Stimulated activated CD4-positive, alpha-beta T cell treated with anti-CD3 and anti-CD28 coated beads, Interleukin-4, amount 100 ng/mL, for 48 hours (primary cell): ENCODE measurements at regions not wholly inside any gene's neighbourhood (a gene's known extent, or its start where the extent isn't known, plus 50 kb on each side); places are given as distances from the start of the nearest gene placed in this dataset.

ENCODE experiments used
- DNase-seq, 2 donors: peaks; one replicate each; pipeline ENCODE4 v3.0.0-alpha.2; 2020; ENCODE audit warnings: low read depth in 2 of 2

DNA sequence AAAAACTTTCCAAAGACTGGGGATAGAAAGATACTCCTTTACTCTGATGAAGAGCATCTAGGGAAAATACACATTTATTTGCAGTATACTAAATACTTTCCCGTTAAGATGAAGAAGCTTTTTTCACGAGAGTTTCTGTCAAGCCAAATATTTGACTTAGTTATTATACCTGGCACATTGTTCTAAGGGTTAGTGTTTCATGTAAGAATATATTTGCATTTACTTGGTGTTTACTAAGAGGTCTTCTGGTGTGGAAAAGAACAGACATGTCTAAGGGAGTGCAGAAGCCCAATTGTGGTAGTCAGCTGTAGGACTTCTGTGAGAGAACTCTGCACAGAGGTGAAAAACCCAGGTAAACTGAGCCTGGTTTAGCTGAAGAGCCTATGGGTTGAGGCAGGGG, 457.6 kb upstream of the SOX11 start:
- DNase-seq, result no peak

DNA sequence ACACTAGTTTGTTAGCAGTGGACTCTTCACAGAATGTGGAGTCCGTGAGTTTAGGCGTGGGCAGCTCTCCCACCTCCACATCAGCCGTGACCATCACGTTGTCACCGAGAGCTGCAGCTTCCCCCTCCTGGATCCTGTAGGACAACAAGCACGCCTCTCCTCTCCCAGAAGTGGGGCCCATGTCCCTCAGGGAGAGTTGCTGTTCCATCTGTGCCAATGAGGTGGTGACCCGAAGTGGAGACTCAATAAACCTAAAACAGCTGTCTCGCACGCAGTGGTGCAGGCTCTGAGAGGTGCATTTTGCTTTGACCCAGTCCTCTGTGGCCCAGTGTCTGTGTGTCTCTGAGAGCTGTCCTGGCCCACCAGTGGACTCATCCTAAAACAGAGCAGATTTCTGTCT, 456.5 kb upstream of the SOX11 start:
- no peak for DNase-seq

DNA sequence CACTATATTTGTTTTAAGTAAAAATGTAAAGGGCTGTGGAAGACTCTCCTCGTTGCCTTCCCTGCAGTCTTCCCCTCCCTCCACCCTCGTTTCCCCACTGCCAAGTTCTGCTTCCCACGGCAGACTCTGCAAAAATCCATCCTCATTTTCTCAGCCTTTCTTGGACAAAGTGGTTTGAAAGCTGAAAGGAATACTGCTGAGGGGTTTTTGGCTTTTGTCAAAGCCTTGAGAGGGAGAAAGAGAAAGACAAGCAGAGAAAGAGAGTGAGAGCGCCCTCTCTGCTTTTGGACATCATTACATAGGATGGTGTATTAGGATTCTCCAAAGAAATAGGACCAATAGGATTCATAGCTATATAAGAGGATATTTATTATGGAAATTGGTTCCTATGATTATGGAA, 455.9 kb upstream of the SOX11 start:
- DNase-seq, result no peak

DNA sequence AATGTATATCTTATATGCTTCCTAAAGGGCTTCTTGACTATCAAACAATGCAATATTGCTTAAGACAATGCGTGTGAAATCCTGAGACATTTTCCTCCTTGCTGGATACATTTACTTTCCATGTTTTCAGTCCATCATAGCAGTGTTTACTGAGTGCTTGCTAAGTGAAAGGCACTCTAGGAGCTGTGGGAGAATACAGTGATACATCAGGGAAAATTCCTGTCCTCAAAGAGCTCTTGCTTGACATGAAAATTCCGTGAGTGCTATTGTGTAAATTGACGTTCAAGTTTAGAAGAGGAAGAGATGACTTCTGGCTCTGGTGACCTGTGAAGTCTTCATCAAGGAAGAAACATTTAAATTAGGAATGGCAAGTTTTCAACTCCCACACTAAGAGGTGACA, 449.4 kb upstream of the SOX11 start:
- no peak for DNase-seq

DNA sequence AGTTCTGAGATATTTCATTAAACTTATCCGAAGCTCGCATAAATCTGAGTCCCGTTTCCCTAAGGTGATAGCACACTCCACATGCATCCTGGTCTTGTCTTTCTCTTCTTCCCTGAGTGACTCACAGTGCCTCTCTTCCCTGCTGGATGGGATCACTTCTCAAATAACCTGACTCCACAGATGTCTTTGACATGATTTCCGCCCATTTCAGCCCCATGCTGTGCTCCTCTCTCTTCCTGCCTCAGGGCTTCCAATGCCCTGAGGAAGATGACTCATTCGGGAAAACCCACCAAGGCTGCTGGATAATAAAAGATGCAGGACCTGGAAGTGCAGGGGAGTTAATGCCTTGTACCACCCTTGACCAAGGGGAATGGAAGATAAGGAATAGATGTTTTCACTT, 441.7 kb upstream of the SOX11 start:
- DNase-seq, result no peak

DNA sequence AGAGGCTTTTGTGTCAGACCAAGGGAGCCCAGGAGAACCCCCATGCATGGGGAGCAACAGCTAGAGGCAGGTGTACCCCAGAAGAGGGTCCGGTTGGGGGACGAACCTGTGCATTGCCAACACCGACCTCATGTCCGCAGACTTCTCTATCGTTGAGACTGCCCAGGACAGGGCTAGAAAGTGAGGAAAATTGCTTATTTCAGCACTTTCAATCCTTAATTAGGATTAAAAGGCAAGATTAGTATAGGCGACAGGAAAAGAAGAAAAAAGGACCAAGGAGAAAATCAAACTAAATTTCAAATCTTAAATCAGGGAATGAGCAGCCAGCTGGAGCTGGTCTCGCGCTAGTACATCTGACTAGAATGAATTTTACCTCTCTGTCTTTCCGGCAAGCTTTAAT, 438.9 kb upstream of the SOX11 start:
- no peak for DNase-seq

DNA sequence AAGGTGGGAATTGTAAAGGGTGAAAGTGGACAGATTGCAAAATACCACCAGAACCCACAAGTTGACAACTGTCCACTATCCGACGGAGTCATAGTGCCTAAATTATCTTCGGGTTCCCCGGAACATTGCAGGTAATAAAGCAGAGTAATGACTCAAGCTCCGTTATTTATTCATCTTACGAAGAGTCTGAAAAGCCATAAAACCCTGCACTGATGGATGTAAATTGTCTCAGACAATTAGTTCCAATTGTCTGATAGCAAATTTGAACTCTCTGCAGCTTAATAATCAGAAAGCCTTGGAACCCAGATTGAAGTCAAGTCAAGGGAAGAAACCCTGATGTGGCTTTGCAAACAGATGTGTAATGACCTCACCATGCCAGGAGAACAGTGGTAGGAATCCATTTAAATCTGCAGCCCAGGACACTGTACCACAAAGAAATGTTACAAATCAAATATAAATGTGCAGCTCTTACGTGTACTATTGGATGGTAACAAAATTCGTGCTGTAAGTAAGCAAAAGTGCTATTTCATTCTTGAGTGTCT, 437.3 kb upstream of the SOX11 start:
- no peak for DNase-seq

DNA sequence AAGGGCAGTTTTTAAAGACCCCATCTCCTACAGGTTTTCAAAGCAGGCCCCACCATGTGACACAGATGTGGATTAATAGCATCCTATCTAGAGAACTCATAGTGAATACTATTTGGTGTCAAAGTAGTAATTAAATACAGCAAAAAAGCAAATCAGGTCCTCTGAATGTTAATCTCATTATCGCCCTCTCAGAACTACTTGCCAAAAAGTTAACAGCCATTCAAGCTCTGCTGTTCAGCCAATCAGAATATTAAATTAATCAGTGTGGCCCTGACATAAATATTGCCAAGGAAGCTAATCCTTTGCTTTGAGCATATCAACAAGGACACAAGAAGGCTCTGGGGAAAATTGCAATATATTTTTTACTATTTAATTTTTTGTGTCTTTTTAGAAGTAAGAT, 428.9 kb upstream of the SOX11 start:
- DNase-seq, result no peak

DNA sequence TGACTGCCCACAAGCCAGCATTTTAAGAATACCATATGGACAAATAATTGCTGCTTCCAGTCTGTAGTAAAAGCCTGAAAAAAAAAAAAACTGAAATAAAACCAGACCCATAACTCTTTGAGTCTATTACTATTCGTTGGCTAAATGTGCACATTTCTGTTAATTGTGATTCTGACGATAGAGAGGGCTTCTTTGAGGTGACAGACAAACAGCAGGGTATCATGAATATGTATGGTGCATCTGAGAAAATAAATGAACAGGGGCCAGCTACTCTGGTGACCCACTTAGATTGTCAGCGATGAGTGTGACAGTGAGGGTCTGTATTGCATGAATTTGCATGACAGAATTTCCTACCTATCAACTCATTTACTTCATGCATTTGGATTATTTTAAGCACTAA, 427.8 kb upstream of the SOX11 start:
- DNase-seq, result no peak

DNA sequence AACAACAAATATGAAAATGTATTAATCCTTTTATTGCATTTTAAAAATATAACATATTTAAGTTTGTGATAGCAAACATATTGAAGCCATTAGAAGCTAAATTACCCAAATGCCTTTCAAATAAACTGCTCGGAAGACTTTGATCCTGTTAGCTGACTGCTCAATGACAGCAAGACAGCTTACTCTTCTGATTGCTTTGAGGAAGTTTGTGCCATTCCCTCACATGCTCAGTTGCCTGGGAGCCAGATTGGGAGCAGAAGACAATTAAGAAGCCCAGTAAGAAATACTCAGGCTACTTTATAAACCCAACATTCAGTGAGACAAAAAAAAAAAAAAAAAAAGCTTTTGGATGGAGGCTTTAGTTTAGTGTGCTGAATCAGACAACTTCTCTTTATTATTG, 407.1 kb upstream of the SOX11 start:
- no peak for DNase-seq

DNA sequence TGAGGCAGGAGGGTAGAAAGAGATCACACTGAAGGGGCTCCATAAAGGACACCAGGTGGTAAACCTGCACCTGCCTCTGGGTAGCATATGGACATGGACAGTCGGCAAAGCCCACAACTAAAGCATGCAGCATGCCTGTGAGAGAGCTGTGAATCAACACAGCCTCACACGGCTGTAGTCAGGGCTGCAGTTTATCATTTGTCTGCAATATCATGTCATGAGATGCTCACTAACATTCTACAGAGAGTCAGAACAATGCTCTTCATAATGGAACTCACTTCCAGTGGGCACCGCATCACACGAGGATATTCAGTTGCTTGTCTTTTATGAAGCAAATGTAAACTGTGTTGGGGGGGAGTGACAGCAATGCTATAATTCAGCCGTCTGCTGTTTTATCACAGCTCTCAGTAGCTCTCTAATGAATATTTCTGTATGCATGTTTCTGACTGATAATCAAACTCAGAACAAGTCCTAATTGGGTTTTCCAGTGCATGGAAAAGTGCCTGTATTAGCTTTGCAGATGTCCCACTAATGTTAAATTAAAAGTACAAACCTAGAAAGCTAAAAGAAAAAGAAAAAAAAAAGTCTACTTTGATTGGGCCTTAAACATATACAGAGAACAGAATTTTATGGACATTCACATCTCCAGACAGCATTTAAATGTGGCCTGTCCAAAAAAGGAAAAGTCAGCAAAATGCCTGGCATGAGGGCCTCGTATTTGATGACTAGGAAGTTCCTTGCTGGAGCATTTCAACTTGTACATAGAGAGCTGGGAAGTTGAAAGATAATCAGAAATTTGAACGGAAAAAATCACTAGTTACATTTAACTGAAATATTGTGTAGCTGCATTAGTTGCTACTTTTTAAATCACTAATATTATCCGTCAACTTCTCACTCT, 406.1 kb upstream of the SOX11 start:
- DNase-seq, result no peak

DNA sequence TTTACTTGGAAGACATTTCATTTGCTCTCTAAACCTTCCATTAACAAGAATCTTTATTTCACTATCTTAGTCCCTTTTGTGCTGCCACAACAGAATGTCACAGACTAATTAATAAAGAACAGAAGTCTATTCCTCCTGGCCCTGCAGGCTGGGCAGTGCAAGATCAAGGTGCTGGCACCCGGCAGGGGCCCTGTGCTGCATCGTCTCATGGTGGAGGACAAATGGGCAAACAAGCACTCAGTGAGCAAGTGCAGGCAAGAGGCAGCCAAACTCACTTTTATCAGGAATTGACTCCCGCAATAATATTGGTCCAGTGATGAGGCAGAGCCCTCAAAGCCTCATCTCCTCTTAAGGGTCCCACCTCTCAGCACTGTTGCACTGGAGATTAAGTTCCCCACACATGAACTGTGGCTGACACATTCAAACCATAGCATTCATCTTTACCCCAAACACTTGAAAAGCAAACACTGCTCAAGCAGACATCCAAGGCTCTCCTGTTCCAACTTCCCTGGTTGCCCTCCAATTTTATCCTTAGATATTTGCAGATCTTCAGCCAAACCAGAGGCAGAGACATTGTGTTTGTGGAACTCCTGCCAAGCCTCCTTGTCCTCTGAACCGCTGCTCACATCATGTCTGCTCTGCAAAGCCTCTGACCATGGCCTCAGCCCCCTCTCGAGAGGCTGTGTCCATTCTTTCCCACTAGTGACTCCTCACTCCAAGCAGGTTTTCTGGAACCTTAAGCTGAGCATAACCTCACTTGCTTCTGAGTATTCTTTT, 404.4 kb upstream of the SOX11 start:
- no peak for DNase-seq

DNA sequence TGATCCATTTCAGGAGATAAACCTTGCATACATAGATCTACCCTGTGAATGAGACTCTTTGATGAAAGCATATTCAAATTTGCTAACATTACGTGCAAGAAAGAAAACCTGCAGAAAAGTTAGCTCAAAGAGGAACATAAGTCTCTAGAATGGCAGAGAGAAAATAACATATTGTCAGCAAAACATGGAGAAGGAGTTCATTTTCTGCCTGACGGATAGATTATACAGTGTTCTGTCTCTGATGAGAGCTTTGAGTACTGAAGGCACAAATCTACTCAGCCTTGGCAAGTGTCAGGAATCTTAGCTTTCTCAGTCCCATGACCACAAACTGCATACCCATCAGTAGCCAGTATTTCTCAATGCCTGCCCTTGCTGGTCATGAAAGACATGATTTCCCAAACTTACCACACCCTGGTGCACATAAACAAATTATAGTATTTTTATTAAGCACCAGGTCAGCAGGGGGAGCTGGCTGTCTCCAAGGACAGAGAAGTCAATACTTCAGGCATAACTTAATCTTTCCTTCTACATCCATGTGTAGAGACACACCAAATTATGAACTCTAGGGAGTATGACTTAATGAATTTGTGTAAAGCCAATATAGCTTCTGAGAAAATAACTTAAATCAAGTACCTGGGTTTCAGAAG, 401.2 kb upstream of the SOX11 start:
- DNase-seq, result no peak

DNA sequence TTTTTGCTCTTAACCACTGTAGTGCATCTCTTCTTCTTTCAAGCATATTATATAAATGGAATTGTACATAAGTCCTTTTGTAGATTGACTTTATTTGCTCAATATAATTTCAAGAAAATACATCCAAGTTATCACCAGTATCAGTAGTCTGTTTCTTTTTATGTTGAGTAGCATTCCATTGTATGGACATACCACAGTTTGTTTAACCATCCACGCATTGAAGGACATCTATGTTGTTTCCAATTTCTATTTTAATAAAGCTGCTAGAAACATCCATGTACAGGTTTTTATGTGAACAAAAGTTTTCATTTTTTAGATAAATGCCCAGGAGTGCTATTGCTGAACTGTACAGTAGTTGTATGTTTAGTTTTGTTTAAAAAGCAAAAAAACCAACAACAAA, 387.5 kb upstream of the SOX11 start:
- no peak for DNase-seq

DNA sequence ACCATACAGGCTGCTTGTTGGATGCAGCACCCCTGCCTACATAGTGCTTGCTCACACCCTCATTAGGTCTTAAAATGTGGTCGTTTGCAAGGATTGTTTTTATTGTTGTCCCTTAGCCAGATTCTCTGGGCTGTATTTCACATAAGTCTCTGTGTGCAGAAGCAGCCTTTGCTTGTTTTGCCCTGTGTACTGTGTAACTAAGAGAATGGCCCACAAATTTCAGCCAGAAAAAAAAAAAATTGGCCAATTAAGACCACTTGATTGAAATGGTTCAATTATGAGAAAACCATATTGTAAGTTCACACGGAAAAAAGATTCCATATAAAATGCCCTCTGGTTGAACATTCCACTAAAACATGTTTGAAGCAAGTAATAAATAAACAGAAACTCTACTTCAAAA, 377.1 kb upstream of the SOX11 start:
- DNase-seq, result no peak

DNA sequence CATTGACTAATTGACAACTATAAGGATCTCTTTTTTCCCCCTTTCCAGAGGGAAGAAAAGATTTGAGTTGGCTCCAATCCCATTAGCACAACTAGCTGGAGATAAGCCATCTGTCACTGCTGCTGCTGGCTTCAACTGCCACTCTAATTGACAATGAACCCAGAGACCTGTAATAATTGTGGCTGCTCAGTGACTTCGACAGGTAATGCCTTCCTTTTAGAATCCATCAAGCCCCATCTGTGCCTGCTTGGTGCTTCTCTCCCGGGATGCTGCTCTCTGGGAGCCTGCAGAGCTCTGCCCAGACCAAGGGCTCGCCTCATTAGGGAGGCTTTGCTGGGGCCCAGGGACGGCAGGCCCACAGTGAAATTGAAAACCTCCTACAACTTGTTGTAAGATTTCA, 376.7 kb upstream of the SOX11 start:
- DNase-seq, result no peak

DNA sequence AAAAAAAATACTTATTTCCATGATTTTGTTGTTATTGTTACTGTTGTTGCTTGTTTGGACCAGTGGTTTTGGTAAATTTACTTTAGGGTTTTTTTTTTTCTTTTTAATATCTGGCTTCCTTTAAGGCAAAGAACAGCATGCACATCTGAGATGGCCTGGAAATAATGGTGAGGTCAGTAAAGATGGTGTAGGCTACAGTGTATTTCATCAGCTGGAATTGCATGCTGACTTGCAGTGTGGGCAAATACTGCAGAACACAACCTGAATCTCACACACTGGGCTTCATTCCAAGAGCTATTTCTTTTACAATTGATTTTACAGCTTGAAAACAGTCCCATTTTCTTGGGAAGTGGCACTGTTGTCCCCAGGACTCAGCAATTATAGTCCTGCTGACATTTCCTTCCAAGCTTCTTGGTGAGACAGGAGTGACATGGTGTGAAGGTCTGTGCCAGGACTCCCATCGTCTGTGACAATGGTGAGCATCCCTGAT, 376.1 kb upstream of the SOX11 start:
- DNase-seq, result no peak

DNA sequence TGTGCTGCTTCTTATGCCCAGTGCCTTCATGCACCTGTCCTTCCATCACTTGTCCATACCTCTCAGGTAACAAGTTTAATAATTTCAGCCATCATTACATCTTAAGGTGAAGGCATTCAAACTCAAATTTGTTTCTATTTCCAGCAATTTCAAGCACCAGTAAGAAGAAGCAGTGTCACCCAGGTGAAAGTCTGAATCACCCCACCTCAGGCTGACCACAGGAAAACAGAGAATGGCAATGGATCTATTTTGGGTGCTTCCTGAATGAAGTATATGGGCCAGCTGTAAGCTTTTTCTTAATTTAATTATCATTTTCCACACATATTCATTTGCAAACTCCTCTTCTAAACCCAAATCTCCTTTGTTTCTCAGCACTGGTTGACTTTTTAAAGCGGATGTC, 372.7 kb upstream of the SOX11 start:
- no peak for DNase-seq

DNA sequence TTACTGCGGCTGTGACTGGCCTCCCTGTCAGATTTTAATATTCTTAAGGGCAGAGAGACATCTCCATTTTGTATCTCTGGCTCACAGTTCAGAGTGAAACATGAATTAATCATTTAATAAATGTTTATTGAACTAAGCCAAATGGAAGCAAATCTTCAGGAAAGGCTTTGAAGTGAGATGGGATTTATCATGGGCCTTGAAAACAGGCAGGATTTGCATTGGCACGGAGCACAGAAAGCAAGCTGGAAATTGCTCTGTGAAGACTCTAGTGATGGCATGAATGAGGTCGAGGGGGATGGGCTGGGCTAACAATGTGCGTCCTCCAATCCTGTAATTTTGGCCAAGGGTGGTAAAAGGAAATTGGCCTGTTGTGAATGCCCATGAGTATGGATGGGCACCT, 369.8 kb upstream of the SOX11 start:
- no peak for DNase-seq

DNA sequence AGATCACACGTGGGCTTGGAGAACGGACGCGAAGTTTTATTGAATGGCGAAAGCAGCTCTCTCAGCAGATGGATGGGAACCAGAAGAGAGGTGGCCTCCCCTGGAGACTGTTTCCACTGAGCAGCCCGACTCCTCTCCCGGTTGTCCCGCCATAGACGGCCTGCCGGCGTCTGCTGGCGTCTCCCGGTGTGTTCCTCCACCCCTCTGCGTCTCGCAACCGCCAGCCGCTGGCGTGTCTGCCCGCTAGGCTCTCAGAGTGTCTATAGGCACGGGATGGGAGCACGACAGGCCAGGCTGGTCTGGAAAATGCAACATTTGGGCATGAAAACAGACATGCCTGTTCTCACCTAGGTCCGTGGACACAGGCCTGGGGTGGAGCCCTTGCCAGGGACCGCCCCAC, 366.7 kb upstream of the SOX11 start:
- DNase-seq, result no peak

DNA sequence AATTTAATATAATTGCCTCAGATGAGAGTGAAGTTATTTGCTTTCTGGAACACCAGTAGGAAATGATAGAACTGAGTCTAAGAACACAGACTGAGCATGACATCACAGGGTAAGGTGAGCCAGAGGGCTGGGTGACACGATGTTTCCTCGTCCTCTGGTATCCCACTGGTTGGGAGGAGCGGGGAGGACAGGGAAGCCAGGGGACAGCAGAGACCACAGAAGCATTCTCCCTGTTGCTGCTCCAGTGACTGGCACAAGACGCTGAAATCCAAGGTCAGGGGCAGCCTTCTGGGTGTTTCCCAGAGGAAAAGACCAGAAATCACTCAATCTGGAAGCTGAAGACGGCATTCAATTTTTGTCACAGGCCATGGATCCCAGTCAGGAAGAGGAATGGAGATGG, 363.4 kb upstream of the SOX11 start:
- no peak for DNase-seq

DNA sequence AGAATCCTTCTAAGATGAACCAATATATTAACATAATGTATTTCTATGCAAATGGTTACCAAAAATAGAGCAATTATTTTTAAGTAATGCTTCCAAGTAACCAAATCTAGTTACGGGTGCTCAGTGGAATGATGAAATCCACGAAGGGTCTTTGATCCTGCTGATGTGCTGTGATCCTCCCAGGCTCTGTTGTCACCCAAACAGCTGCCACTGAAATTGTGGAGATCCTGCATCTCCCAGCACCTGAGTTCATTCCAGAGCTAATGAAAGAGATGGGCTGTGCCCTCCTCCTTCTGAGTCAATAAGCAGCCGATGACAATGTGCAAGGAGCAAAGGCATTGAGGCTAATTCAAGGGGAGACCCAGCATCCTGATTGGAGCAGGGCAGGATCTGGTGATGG, 362.4 kb upstream of the SOX11 start:
- no peak for DNase-seq
